ENCODE measurements at regions not wholly inside any gene's neighbourhood (a gene's known extent, or its start where the extent isn't known, plus 50 kb on each side); places are given as distances from the start of the nearest gene placed in this dataset.

DNA sequence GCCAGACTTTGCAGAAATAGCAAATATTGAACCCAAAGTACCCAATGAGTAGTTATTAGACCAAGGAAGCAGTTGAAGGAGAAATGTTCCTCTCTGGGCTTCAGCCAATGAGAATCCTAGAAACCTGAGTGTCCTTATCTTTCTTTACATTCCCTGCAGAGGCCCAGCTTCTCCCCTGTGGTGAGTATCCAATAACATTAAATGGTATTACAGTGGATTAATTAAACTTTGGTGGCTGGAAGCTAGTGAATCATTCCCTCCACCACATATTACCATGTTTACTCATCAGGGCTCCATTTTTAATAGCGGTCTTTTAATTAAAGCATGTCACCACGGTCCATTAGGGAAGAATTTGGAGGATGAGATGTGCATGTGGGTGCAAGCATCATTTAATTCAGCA lies 74.0 kb downstream of the UNC5CL start:
- no peak for TF ChIP-seq POLR2AphosphoS5 (IDR thresholded peaks at IDR 0.05; ENCODE audit: low read depth, low read length)
- no peak for TF ChIP-seq SIN3A (IDR thresholded peaks at IDR 0.05; ENCODE audit: borderline replicate concordance, insufficient read depth, low read length)
- TF ChIP-seq FOXP2 (optimal IDR thresholded peaks at IDR 0.05; ENCODE audit: borderline replicate concordance, extremely low read depth, extremely low read length, insufficient read depth), result no peak
- TF ChIP-seq TAF1 (IDR thresholded peaks at IDR 0.05; ENCODE audit: borderline replicate concordance, insufficient read depth, low read length), result no peak
- TF ChIP-seq, protein P1, sequence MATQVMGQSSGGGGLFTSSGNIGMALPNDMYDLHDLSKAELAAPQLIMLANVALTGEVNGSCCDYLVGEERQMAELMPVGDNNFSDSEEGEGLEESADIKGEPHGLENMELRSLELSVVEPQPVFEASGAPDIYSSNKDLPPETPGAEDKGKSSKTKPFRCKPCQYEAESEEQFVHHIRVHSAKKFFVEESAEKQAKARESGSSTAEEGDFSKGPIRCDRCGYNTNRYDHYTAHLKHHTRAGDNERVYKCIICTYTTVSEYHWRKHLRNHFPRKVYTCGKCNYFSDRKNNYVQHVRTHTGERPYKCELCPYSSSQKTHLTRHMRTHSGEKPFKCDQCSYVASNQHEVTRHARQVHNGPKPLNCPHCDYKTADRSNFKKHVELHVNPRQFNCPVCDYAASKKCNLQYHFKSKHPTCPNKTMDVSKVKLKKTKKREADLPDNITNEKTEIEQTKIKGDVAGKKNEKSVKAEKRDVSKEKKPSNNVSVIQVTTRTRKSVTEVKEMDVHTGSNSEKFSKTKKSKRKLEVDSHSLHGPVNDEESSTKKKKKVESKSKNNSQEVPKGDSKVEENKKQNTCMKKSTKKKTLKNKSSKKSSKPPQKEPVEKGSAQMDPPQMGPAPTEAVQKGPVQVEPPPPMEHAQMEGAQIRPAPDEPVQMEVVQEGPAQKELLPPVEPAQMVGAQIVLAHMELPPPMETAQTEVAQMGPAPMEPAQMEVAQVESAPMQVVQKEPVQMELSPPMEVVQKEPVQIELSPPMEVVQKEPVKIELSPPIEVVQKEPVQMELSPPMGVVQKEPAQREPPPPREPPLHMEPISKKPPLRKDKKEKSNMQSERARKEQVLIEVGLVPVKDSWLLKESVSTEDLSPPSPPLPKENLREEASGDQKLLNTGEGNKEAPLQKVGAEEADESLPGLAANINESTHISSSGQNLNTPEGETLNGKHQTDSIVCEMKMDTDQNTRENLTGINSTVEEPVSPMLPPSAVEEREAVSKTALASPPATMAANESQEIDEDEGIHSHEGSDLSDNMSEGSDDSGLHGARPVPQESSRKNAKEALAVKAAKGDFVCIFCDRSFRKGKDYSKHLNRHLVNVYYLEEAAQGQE (IDR thresholded peaks at IDR 0.05; ENCODE audit: insufficient read depth in 1 of 2, low read depth in 2 of 2, low read length in 2 of 2), result no peak

DNA sequence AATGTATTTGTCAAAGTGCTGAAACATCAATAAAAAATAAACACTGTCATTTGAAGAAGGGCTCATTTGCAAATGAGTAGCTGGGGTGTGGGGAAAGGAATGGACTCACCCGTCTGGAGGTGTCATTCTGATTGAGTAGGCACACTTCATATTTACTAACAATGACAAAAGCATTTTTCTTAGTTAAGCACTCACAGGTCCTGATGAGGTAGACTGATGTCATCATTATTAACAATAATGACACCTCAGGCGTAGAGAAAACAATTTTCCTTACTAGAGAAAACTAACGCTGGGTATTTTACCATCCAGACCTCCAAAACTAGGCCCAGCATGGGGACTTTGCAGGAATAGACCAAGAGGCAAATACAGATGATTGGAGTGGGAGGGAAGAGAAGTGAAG lies 76.0 kb downstream of the UNC5CL start:
- TF ChIP-seq, protein P1 (IDR thresholded peaks at IDR 0.05; ENCODE audit: insufficient read depth in 1 of 2, low read depth in 2 of 2, low read length in 2 of 2), result no peak
- TF ChIP-seq FOXP2 (optimal IDR thresholded peaks at IDR 0.05; ENCODE audit: borderline replicate concordance, extremely low read depth, extremely low read length, insufficient read depth), result no peak
- no peak for TF ChIP-seq SIN3A (IDR thresholded peaks at IDR 0.05; ENCODE audit: borderline replicate concordance, insufficient read depth, low read length)
- TF ChIP-seq POLR2AphosphoS5 (IDR thresholded peaks at IDR 0.05; ENCODE audit: low read depth, low read length), result no peak
- no peak for TF ChIP-seq TAF1 (IDR thresholded peaks at IDR 0.05; ENCODE audit: borderline replicate concordance, insufficient read depth, low read length)

DNA sequence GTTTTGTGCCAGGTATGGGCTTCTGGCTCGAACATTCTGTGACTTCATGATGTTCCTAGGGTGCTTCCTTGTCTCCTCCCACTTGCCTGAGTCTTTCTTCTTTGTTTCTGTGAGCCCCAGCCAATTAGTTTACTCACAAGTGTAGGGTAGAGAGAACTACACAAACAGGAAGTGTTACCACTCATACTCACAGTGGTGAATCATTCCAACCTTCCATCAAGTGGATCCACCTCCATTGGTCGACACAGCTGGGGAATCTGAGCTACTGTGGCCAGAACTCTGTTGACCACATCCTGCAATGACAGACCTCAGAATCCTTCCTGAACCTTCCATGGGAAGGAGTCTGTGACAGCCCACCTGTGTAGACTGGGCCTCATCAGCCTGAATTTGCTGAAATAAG lies 76.8 kb downstream of the UNC5CL start:
- no peak for TF ChIP-seq TAF1 (IDR thresholded peaks at IDR 0.05; ENCODE audit: borderline replicate concordance, insufficient read depth, low read length)
- peak; percentile 51 for TF ChIP-seq FOXP2 (optimal IDR thresholded peaks at IDR 0.05; ENCODE audit: borderline replicate concordance, extremely low read depth, extremely low read length, insufficient read depth)
- TF ChIP-seq, protein P1 (IDR thresholded peaks at IDR 0.05; ENCODE audit: insufficient read depth in 1 of 2, low read depth in 2 of 2, low read length in 2 of 2), result no peak
- TF ChIP-seq SIN3A (IDR thresholded peaks at IDR 0.05; ENCODE audit: borderline replicate concordance, insufficient read depth, low read length), result no peak

DNA sequence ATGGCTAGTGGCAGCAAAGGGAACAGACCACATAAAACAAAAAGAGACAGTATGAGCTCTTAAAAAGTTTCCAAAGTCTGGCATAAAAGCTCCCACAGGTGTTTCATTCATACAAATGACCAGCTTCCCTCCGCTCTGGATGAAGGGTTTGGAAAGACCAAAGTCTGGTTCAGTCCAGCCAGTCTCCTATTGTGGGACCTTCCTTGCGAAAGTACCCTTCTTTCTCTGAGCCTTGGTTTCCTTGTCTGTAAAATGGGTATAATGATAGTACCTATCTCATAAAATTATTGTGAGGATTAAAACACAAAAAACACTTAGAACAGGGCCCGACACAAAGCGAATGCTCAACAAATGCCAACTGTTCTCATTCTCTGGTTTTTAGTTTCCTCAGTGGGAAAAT lies 77.2 kb downstream of the UNC5CL start:
- TF ChIP-seq, protein P1 (IDR thresholded peaks at IDR 0.05; ENCODE audit: insufficient read depth in 1 of 2, low read depth in 2 of 2, low read length in 2 of 2), result no peak
- TF ChIP-seq SIN3A (IDR thresholded peaks at IDR 0.05; ENCODE audit: borderline replicate concordance, insufficient read depth, low read length) (no peak), TAF1 (IDR thresholded peaks at IDR 0.05; ENCODE audit: borderline replicate concordance, insufficient read depth, low read length) (no peak), POLR2AphosphoS5 (IDR thresholded peaks at IDR 0.05; ENCODE audit: low read depth, low read length) (no peak), FOXP2 (optimal IDR thresholded peaks at IDR 0.05; ENCODE audit: borderline replicate concordance, extremely low read depth, extremely low read length, insufficient read depth) (no peak)

Measured in PFSK-1 (cell line).